T47D (cell line): ENCODE measurements at regions not wholly inside any gene's neighbourhood (a gene's known extent, or its start where the extent isn't known, plus 50 kb on each side); places are given as distances from the start of the nearest gene placed in this dataset.
A peak's percentile ranks its signal among the peaks of the same experiment; 100 is the strongest.

Source experiments
- DNase-seq, 2 experiments: peaks; one replicate each; pipeline versions ENCODE4 v3.0.0 to v3.0.0-alpha.2; 2011 to 2012; ENCODE audit warnings: low read depth in 1 of 2, low spot score in 1 of 2
- JUND ChIP-seq: IDR thresholded peaks from 2 replicates; pipeline ENCODE4 v1.6.1; 2012; ENCODE audit warnings: low read depth
- in situ Hi-C: cut with HindIII; loops from 2 replicates; pipeline ENCODE4 v1.10.0; 2016; ENCODE audit warnings: low sequenced_read_pairs, low pct_unique_long_range_greater_than_20kb

- DNase-seq, result no peak
- in situ Hi-C loops, result no loop called here
- no peak for TF ChIP-seq JUND
Observed at GRCh38 chr6:88360203-88360797, 194.2 kb upstream of the CNR1 start.

- in situ Hi-C loops, result no loop called here
- no peak for TF ChIP-seq JUND
- peak in 1 of 2 experiments; percentile 6 for DNase-seq
Observed at GRCh38 chr6:88359530-88360202, 193.5 kb upstream of the CNR1 start.

GRCh38 chr6:88358846-88359245, 192.7 kb upstream of the CNR1 start:
- DNase-seq, result no peak
- no peak for TF ChIP-seq JUND
- in situ Hi-C loops, result no loop called here

GRCh38 chr6:88349511-88349910, 183.4 kb upstream of the CNR1 start:
- TF ChIP-seq JUND, result no peak
- DNase-seq, result no peak
- in situ Hi-C loops, result no loop called here

- in situ Hi-C loops, result no loop called here
- TF ChIP-seq JUND, result no peak
- DNase-seq, result no peak
Observed at GRCh38 chr6:88342336-88342735, 176.2 kb upstream of the CNR1 start.

- TF ChIP-seq JUND, result no peak
- in situ Hi-C loops, result no loop called here
- no peak for DNase-seq
Observed at GRCh38 chr6:88339761-88340160, 173.6 kb upstream of the CNR1 start.

GRCh38 chr6:88321306-88321705, 155.2 kb upstream of the CNR1 start:
- in situ Hi-C loops, result no loop called here
- no peak for TF ChIP-seq JUND
- DNase-seq, result no peak

GRCh38 chr6:88311561-88311960, 145.4 kb upstream of the CNR1 start:
- in situ Hi-C loops, result no loop called here

GRCh38 chr6:88304520-88304919, 138.4 kb upstream of the CNR1 start:
- in situ Hi-C loops, result no loop called here
- DNase-seq, result no peak

More at GRCh38 chr6:88311561-88311960, 145.4 kb upstream of the CNR1 start:
- no peak for DNase-seq
- TF ChIP-seq JUND, result no peak

GRCh38 chr6:88302769-88303225, 136.7 kb upstream of the CNR1 start:
- in situ Hi-C loops, result no loop called here
- no peak for DNase-seq
- TF ChIP-seq JUND, result no peak

More at GRCh38 chr6:88304520-88304919, 138.4 kb upstream of the CNR1 start:
- no peak for TF ChIP-seq JUND

- DNase-seq, result no peak
- TF ChIP-seq JUND, result no peak
- in situ Hi-C loops, result no loop called here
Observed at GRCh38 chr6:88301888-88302768, 136.0 kb upstream of the CNR1 start.

GRCh38 chr6:88301256-88301655, 135.1 kb upstream of the CNR1 start:
- TF ChIP-seq JUND, result no peak
- in situ Hi-C loops, result no loop called here
- no peak for DNase-seq
